GM12864 (cell line): ENCODE measurements at regions not wholly inside any gene's neighbourhood (a gene's known extent, or its start where the extent isn't known, plus 50 kb on each side); places are given as distances from the start of the nearest gene placed in this dataset.

Source experiments
- DNase-seq: peaks from one replicate; pipeline ENCODE4 v3.0.0-alpha.2; 2011; ENCODE audit warnings: low read depth
- H3K4me3 ChIP-seq: 2 replicates; pipeline ENCODE4 v1.5.1; 2011; ENCODE audit warnings: mild to moderate bottlenecking, low read depth, low read length, control low read depth
- CTCF ChIP-seq: IDR thresholded peaks from 2 replicates; pipeline ENCODE4 v1.5.1; 2011; ENCODE audit warnings: low read depth, mild to moderate bottlenecking, moderate library complexity, low read length, control low read depth, inconsistent platforms; ENCODE audit errors: missing control alignments

GRCh38 chr16:65662256-65662655 lies 540.4 kb upstream of the CDH11 start:
- no peak overlapping the region for H3K4me3 ChIP-seq
- TF ChIP-seq CTCF: no peak
- DNase-seq: no peak

GRCh38 chr16:65661558-65661957 lies 539.7 kb upstream of the CDH11 start:
- TF ChIP-seq CTCF: no peak
- H3K4me3 ChIP-seq: no peak overlapping the region
- no peak for DNase-seq

GRCh38 chr16:65660390-65660789 lies 538.5 kb upstream of the CDH11 start:
- no peak for TF ChIP-seq CTCF
- no peak overlapping the region for H3K4me3 ChIP-seq
- no peak for DNase-seq

GRCh38 chr16:65659758-65660157 lies 537.9 kb upstream of the CDH11 start:
- no peak overlapping the region for H3K4me3 ChIP-seq
- DNase-seq: no peak

GRCh38 chr16:65658787-65659220 lies 536.9 kb upstream of the CDH11 start:
- TF ChIP-seq CTCF: no peak
- no peak for DNase-seq
- no peak overlapping the region for H3K4me3 ChIP-seq

More at GRCh38 chr16:65659758-65660157, 537.9 kb upstream of the CDH11 start:
- TF ChIP-seq CTCF: no peak

GRCh38 chr16:65658349-65658748 lies 536.5 kb upstream of the CDH11 start:
- no peak for DNase-seq
- H3K4me3 ChIP-seq: no peak overlapping the region
- TF ChIP-seq CTCF: no peak

- no peak overlapping the region for H3K4me3 ChIP-seq
- DNase-seq: no peak
- TF ChIP-seq CTCF: no peak
Observed at GRCh38 chr16:65657556-65657955, 535.7 kb upstream of the CDH11 start.
